A673 (cell line): ENCODE measurements at regions not wholly inside any gene's neighbourhood (a gene's known extent, or its start where the extent isn't known, plus 50 kb on each side); places are given as distances from the start of the nearest gene placed in this dataset.
"Not testable (repeated sequence)": the region's sequence is repeated elsewhere in the genome, so short reads cannot be mapped to it uniquely, and the experiment has no call there.

Source experiments
- BruUV-seq: library from RNA; stranded (reverse); fragments of 400-500 nt; replicated peaks from 2 replicates; lab custom pipeline; 2021; lab: Mats Ljungman, UMichigan
- CTCF ChIA-PET: fragments of 300-600 bp; sonication (Branson Sonifier 250); formaldehyde crosslinking; loops from one replicate; lab custom pipeline; 2022; ENCODE audit warnings: antibody characterized with exemption; lab: Charles Lee
- POLR2A ChIA-PET: fragments of 300-600 bp; sonication (Branson Sonifier 250); formaldehyde crosslinking; loops from one replicate; lab custom pipeline; 2022; ENCODE audit warnings: antibody characterized with exemption; ENCODE audit not compliant: low non-redundant PET; lab: Charles Lee
- DNase-seq: peaks from one replicate; pipeline ENCODE4 v3.0.0-alpha.2; 2015; ENCODE audit warnings: low spot score
- H3K27ac ChIP-seq: fragments of 200-600 bp; sonication (generic); 2 replicates; pipeline ENCODE4 v1.5.1; 2016; ENCODE audit warnings: mixed run types, low read depth, mild to moderate bottlenecking, mixed read lengths, antibody characterized with exemption, low read length; ENCODE audit not compliant: poor library complexity, severe bottlenecking
- H3K27me3 ChIP-seq: fragments of 200-600 bp; sonication (generic); replicated peaks from 2 replicates; pipeline ENCODE4 v1.6.1; 2017; ENCODE audit warnings: mixed run types, low read depth, mild to moderate bottlenecking, mixed read lengths, antibody characterized with exemption, low read length; ENCODE audit not compliant: insufficient read depth, poor library complexity
- H3K36me3 ChIP-seq: fragments of 200-600 bp; sonication (generic); 2 replicates; pipeline ENCODE4 v1.6.1; 2016; ENCODE audit warnings: mixed run types, mild to moderate bottlenecking, mixed read lengths, antibody characterized with exemption, low read length; ENCODE audit not compliant: insufficient read depth, poor library complexity, severe bottlenecking
- H3K4me1 ChIP-seq: fragments of 200-600 bp; sonication (generic); 2 replicates; pipeline ENCODE4 v1.6.1; 2017; ENCODE audit warnings: mixed run types, mild to moderate bottlenecking, mixed read lengths, antibody characterized with exemption, low read length; ENCODE audit not compliant: insufficient read depth, poor library complexity, severe bottlenecking
- H3K4me3 ChIP-seq: fragments of 200-600 bp; sonication (generic); 2 replicates; pipeline ENCODE4 v1.5.1; 2016; ENCODE audit warnings: low read depth, mixed run types, mild to moderate bottlenecking, mixed read lengths, low read length; ENCODE audit not compliant: poor library complexity, severe bottlenecking
- H3K9me3 ChIP-seq: fragments of 200-600 bp; sonication (generic); 2 replicates; pipeline ENCODE4 v1.6.1; 2016; ENCODE audit warnings: mixed run types, low read depth, mild to moderate bottlenecking, mixed read lengths, antibody characterized with exemption, low read length; ENCODE audit not compliant: poor library complexity, severe bottlenecking
- intact Hi-C: fragments of 100-400 bp; cut with micrococcal nuclease; formaldehyde crosslinking; loops from one replicate; pipeline ENCODE4 v1.10.0; 2022; ENCODE audit not compliant: unreplicated experiment

GRCh38 chr2:111418091-111418875 is 297.6 kb downstream of the BCL2L11 start:
- H3K27ac ChIP-seq, CTCF ChIA-PET, H3K4me1 ChIP-seq, H3K9me3 ChIP-seq, intact Hi-C loops, H3K27me3 ChIP-seq, DNase-seq, BruUV-seq, H3K4me3 ChIP-seq, H3K36me3 ChIP-seq, POLR2A ChIA-PET: not testable (repeated sequence)

DNA sequence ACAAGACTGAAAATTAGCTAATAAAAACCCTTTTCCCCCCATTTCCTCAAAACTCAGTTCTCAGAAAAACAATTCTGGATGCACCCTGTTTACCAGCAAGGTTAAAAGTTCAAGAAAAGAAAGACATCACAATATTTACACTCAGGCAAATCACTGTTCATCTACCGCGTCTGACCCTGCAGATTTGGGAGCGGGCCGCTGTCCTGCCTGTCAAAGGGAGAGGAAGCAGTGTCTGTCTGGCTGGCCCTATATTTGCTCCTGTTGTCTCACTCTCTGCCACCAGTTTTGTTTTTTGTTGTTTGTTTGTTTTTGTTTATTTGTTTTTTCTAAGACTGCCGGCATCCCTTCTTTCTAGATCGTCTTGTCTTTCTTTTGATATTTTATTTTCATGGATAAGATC is 299.4 kb downstream of the BCL2L11 start:
- BruUV-seq, H3K27ac ChIP-seq, H3K4me3 ChIP-seq, H3K9me3 ChIP-seq, H3K27me3 ChIP-seq, DNase-seq, H3K36me3 ChIP-seq, H3K4me1 ChIP-seq, POLR2A ChIA-PET, CTCF ChIA-PET, intact Hi-C loops: not testable (repeated sequence)

DNA sequence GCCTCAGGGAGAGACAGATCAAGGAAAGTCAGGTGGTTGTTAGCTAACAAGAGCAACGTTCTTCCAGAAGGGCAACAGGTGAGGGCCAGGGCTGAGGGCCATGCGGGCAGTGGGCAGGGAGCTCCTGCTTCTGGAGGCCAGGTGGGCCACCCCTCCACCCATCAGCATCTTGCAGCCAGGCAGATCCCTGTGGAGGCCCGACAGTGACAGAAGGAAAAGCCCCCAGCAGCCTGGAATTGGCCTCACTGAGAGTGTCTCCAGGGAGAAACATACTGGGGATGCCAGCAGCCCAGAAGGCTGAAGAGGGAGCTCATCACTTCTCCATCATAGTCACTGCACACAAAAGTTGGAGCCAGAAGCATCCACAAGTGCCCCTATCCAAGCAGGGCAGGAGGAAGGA is 300.1 kb downstream of the BCL2L11 start:
- POLR2A ChIA-PET, H3K27ac ChIP-seq, CTCF ChIA-PET, H3K4me1 ChIP-seq, H3K36me3 ChIP-seq, H3K4me3 ChIP-seq, BruUV-seq, intact Hi-C loops, H3K9me3 ChIP-seq, DNase-seq, H3K27me3 ChIP-seq: not testable (repeated sequence)

DNA sequence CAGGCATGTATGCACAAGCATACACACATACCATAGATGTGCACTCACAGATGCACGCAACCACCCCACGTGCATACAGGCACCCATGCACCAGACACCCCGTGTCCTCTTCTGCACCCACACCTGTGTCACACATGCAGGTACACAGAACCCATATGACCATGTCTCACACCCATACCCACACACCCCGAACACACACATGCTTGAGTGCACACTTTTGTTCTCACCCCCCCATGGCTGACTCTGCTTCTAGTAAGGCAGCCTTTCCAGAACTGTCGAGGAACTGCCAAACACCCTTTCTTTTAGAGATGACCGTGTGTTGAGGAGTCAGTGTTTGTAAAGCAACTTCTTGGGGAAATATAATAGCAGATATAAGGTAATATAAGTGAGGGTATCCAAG is 301.2 kb downstream of the BCL2L11 start:
- H3K27ac ChIP-seq, BruUV-seq, CTCF ChIA-PET, H3K36me3 ChIP-seq, POLR2A ChIA-PET, H3K4me1 ChIP-seq, H3K9me3 ChIP-seq, H3K27me3 ChIP-seq, H3K4me3 ChIP-seq, intact Hi-C loops, DNase-seq: not testable (repeated sequence)

DNA sequence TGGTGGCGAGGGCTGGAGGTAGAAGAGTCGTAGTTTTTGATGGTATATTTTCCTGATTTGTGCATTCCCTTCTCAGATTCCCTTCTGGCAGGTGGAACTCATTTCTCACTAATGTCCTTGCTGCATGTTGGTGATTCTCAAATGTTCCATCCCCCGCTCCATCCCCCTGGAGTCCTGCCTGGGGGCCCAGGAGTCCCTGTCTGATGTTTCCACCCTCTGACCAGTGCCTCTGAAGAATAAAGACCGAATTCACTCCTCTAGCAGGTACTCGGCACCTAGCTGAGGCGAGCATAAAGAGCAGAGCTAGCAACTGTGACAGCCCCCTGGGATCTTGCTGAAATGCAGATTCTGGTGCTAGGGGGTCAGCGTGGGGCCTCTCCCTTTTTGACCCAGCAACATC is 301.8 kb downstream of the BCL2L11 start:
- BruUV-seq, CTCF ChIA-PET, POLR2A ChIA-PET: not testable (repeated sequence)

GRCh38 chr2:111423184-111423583 is 302.5 kb downstream of the BCL2L11 start:
- intact Hi-C loops, H3K4me1 ChIP-seq, H3K9me3 ChIP-seq, POLR2A ChIA-PET, H3K4me3 ChIP-seq, H3K27me3 ChIP-seq, CTCF ChIA-PET, BruUV-seq, H3K27ac ChIP-seq, H3K36me3 ChIP-seq, DNase-seq: not testable (repeated sequence)

More for the DNA sequence above, 301.8 kb downstream of the BCL2L11 start:
- H3K4me1 ChIP-seq, H3K27me3 ChIP-seq, H3K36me3 ChIP-seq, H3K4me3 ChIP-seq, H3K27ac ChIP-seq, DNase-seq, H3K9me3 ChIP-seq, intact Hi-C loops: not testable (repeated sequence)

DNA sequence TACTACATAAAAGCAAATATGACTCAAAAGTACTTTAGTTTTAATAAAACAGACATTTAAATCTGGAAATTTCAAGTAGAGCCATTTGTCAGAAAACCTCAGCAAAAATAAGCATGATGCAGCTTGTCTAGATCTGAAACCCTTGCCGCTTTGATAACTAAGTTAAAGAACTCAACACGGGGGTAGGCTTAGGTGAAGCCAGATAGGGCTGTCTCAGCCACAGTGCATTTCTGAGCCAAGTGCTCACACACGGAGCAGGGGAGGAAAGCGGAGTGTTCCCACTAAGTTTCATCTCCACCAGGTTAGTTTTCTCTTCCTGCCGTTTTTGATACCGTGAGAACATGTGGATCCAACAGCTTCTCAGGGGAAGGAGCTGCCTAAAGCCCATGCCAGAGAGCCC is 303.5 kb downstream of the BCL2L11 start:
- CTCF ChIA-PET, H3K36me3 ChIP-seq, H3K27me3 ChIP-seq, intact Hi-C loops, H3K4me1 ChIP-seq, H3K27ac ChIP-seq, DNase-seq, H3K4me3 ChIP-seq, H3K9me3 ChIP-seq, BruUV-seq, POLR2A ChIA-PET: not testable (repeated sequence)
